ENCODE measurements at regions not wholly inside any gene's neighbourhood (a gene's known extent, or its start where the extent isn't known, plus 50 kb on each side); places are given as distances from the start of the nearest gene placed in this dataset.

DNA sequence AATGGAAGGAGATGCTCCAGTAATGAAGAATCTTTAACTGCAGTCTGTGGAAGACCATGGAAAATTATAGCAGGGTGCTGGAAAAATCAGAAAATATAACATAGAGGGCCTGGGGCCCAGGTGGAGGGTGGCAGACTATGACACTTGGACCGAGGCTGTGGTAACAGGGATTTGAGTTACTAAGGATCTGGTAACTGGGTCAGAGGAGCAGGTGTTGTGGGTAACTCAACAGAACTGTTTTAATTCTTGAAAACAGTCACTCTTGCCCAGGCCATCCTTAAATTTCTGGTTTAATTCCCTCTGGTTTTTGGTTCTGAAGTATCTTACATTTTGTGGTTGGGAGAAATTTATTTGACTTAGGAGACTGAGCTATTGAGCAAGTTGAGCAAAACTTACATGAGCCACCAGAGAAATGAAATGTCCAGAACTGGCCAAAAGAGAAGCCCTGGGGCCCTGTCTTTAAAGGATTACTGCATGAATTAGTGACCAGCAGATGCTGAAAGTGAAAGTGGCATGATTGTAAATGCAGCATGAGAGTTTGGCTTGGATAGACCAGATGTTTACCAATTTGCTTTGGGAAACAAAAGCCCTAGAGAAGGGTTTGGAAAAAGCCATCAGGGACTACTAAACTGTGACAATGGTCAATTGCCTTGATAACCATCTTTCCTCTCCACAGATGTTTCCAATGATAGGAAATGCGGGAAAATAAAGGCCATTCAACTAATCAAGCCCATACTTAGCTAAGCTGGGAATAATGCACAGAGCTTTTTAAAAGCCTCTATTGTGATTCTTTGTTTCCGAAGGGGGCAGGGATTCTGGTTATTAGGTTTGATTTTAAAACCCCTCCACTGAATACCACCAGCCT, 374.9 kb upstream of the TGFBR2 start:
- ChIA-PET CTCF (interaction anchor here (0.6 kb wide), 1 partner anchor 873 kb away, joined by 4 read pairs; no protein-coding TSS in a partner anchor), POLR2A (no interaction called here)
- no peak for DNase-seq (ENCODE audit: extremely low spot score)
- no peak for TF ChIP-seq L3MBTL2 (conservative IDR thresholded peaks at IDR 0.05)
- no peak for TF ChIP-seq SUZ12 (IDR thresholded peaks at IDR 0.05)
- TF ChIP-seq FOXM1 (IDR thresholded peaks at IDR 0.05; ENCODE audit: borderline replicate concordance), result no peak
- TF ChIP-seq TARDBP (IDR thresholded peaks at IDR 0.05), result no peak
- TF ChIP-seq BHLHE40 (IDR thresholded peaks at IDR 0.05; ENCODE audit: borderline replicate concordance), result no peak
- TF ChIP-seq LEF1 (IDR thresholded peaks at IDR 0.05; ENCODE audit: borderline replicate concordance), result no peak
- TF ChIP-seq NFRKB (IDR thresholded peaks at IDR 0.05), result no peak
- TF ChIP-seq ELF4 (IDR thresholded peaks at IDR 0.05), result no peak
- TF ChIP-seq FOXA1 (IDR thresholded peaks at IDR 0.05), result no peak
- TF ChIP-seq PKNOX1 (IDR thresholded peaks at IDR 0.05), result no peak
- TF ChIP-seq CTBP1 (IDR thresholded peaks at IDR 0.05; ENCODE audit: borderline replicate concordance), result no peak
- no peak for TF ChIP-seq HDGF (IDR thresholded peaks at IDR 0.05; ENCODE audit: borderline replicate concordance)
- TF ChIP-seq ZNF384 (IDR thresholded peaks at IDR 0.05), result no peak
- no peak for TF ChIP-seq SP1 (IDR thresholded peaks at IDR 0.05)
- TF ChIP-seq FOXK2 (IDR thresholded peaks at IDR 0.05), result no peak
- no peak for TF ChIP-seq ARNT (IDR thresholded peaks at IDR 0.05)

DNA sequence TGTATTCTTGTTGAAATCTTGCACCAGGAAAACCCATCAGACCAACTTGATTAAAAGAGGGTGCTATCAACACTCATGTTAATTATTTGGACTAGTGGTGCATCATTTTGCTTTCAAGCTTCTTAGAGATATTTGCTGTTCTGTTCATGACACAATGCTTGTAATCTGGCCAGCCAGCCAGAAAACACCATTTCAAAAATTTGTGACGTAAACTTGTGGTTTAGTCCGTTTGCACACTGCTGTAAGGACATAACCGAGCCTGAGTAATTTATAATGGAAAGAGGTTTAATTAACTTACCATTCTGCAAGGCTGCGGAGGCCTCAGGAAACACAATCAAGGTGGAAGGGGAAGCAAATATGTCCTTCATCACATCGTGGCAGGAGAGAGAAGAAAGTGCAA, 374.3 kb upstream of the TGFBR2 start:
- TF ChIP-seq CTBP1 (IDR thresholded peaks at IDR 0.05; ENCODE audit: borderline replicate concordance) (no peak), LEF1 (IDR thresholded peaks at IDR 0.05; ENCODE audit: borderline replicate concordance) (no peak), BHLHE40 (IDR thresholded peaks at IDR 0.05; ENCODE audit: borderline replicate concordance) (no peak), ZNF384 (IDR thresholded peaks at IDR 0.05) (no peak), TARDBP (IDR thresholded peaks at IDR 0.05) (no peak), FOXM1 (IDR thresholded peaks at IDR 0.05; ENCODE audit: borderline replicate concordance) (no peak), PKNOX1 (IDR thresholded peaks at IDR 0.05) (no peak), SUZ12 (IDR thresholded peaks at IDR 0.05) (no peak), SP1 (IDR thresholded peaks at IDR 0.05) (no peak), HDGF (IDR thresholded peaks at IDR 0.05; ENCODE audit: borderline replicate concordance) (no peak), NFRKB (IDR thresholded peaks at IDR 0.05) (no peak), ELF4 (IDR thresholded peaks at IDR 0.05) (no peak), FOXA1 (IDR thresholded peaks at IDR 0.05) (no peak), FOXK2 (IDR thresholded peaks at IDR 0.05) (no peak), ARNT (IDR thresholded peaks at IDR 0.05) (no peak)
- no peak for DNase-seq (ENCODE audit: extremely low spot score)
- ChIA-PET POLR2A (no interaction called here), CTCF (no interaction called here)

GRCh38 chr3:30233913-30234646, 372.3 kb upstream of the TGFBR2 start:
- no peak for DNase-seq (ENCODE audit: extremely low spot score)
- no peak for TF ChIP-seq FOXK2 (IDR thresholded peaks at IDR 0.05)
- no peak for TF ChIP-seq ZNF384 (IDR thresholded peaks at IDR 0.05)
- TF ChIP-seq SUZ12 (IDR thresholded peaks at IDR 0.05), result no peak
- TF ChIP-seq BHLHE40 (IDR thresholded peaks at IDR 0.05; ENCODE audit: borderline replicate concordance), result no peak
- no peak for TF ChIP-seq CTBP1 (IDR thresholded peaks at IDR 0.05; ENCODE audit: borderline replicate concordance)
- TF ChIP-seq LEF1 (IDR thresholded peaks at IDR 0.05; ENCODE audit: borderline replicate concordance), result no peak
- no peak for TF ChIP-seq HDGF (IDR thresholded peaks at IDR 0.05; ENCODE audit: borderline replicate concordance)
- ChIA-PET CTCF (no interaction called here), POLR2A (no interaction called here)

GRCh38 chr3:30236011-30236410, 370.4 kb upstream of the TGFBR2 start:
- no peak for TF ChIP-seq CTBP1 (IDR thresholded peaks at IDR 0.05; ENCODE audit: borderline replicate concordance)
- no peak for TF ChIP-seq PKNOX1 (IDR thresholded peaks at IDR 0.05)
- no peak for TF ChIP-seq NFRKB (IDR thresholded peaks at IDR 0.05)
- no peak for TF ChIP-seq L3MBTL2 (conservative IDR thresholded peaks at IDR 0.05)
- TF ChIP-seq SP1 (IDR thresholded peaks at IDR 0.05), result no peak
- TF ChIP-seq HDGF (IDR thresholded peaks at IDR 0.05; ENCODE audit: borderline replicate concordance), result no peak
- TF ChIP-seq ARNT (IDR thresholded peaks at IDR 0.05), result no peak
- TF ChIP-seq FOXA1 (IDR thresholded peaks at IDR 0.05), result no peak
- TF ChIP-seq ZNF384 (IDR thresholded peaks at IDR 0.05), result no peak
- CTCF ChIA-PET, result no interaction called here
- POLR2A ChIA-PET, result no interaction called here
- no peak for DNase-seq (ENCODE audit: extremely low spot score)

- ChIA-PET CTCF (no interaction called here), POLR2A (no interaction called here)
- DNase-seq (ENCODE audit: extremely low spot score), result no peak
- TF ChIP-seq LEF1 (IDR thresholded peaks at IDR 0.05; ENCODE audit: borderline replicate concordance) (no peak), SUZ12 (IDR thresholded peaks at IDR 0.05) (no peak), TARDBP (IDR thresholded peaks at IDR 0.05) (no peak), PKNOX1 (IDR thresholded peaks at IDR 0.05) (no peak), FOXA1 (IDR thresholded peaks at IDR 0.05) (no peak)
Measured at GRCh38 chr3:30241721-30242120, 364.7 kb upstream of the TGFBR2 start.

Measured in HEK293T (cell line).